ENCODE measurements at regions not wholly inside any gene's neighbourhood (a gene's known extent, or its start where the extent isn't known, plus 50 kb on each side); places are given as distances from the start of the nearest gene placed in this dataset.

DNA sequence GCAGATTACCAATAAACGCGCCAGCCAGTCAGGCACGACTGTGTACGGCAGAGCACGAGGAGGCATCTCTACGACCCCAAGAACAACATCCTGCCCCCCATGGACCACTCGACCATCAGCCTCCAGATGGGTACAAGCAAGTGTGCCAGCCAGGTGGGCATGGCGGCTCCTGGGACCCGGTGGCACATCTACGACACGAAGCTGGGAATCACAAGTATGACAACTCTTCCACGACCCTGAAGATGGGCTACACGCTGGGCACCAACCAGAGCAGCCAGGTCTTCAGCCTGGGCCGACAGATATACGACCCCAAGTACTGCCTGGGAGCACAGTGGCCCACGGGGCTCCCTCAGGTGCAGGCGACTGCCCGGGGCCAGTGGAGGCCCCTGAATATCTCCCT is 217.6 kb downstream of the POTED start:
- TF ChIP-seq, protein P1, sequence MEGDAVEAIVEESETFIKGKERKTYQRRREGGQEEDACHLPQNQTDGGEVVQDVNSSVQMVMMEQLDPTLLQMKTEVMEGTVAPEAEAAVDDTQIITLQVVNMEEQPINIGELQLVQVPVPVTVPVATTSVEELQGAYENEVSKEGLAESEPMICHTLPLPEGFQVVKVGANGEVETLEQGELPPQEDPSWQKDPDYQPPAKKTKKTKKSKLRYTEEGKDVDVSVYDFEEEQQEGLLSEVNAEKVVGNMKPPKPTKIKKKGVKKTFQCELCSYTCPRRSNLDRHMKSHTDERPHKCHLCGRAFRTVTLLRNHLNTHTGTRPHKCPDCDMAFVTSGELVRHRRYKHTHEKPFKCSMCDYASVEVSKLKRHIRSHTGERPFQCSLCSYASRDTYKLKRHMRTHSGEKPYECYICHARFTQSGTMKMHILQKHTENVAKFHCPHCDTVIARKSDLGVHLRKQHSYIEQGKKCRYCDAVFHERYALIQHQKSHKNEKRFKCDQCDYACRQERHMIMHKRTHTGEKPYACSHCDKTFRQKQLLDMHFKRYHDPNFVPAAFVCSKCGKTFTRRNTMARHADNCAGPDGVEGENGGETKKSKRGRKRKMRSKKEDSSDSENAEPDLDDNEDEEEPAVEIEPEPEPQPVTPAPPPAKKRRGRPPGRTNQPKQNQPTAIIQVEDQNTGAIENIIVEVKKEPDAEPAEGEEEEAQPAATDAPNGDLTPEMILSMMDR (conservative IDR thresholded peaks at IDR 0.05; ENCODE audit: low read length) = no peak
- TF ChIP-seq EZH2phosphoT487 (IDR thresholded peaks at IDR 0.05; ENCODE audit: borderline replicate concordance) = no peak

All from Loucy (cell line).